ENCODE measurements at regions not wholly inside any gene's neighbourhood (a gene's known extent, or its start where the extent isn't known, plus 50 kb on each side); places are given as distances from the start of the nearest gene placed in this dataset.

GRCh38 chr4:35912174-35912573 is 332.1 kb downstream of the ARAP2 start:
- no peak overlapping the region for H2BK12ac ChIP-seq (ENCODE audit: low read depth, low read length)
- H4K8ac ChIP-seq (ENCODE audit: extremely low read depth, insufficient read depth, low read length) = no peak overlapping the region
- no peak overlapping the region for H3K18ac ChIP-seq (ENCODE audit: extremely low read depth, low read length)
- no peaks in the 10 kb centered on the region for H4K20me1 ChIP-seq (replicated peaks in 1 of 2; ENCODE audit: control insufficient read depth in 1 of 2, insufficient read depth in 2 of 2, low read length in 2 of 2)
- no peak overlapping the region for H3K4me3 ChIP-seq (ENCODE audit: extremely low read depth in 1 of 4, insufficient read depth in 2 of 4, low read depth in 3 of 4, low read length in 4 of 4)
- H3K9me3 ChIP-seq (ENCODE audit: insufficient read depth in 2 of 2, low read depth in 1 of 2, low read length in 1 of 2) = no peaks in the 10 kb centered on the region; a peak in 1 of 4 replicates
- no peak overlapping the region for H4K91ac ChIP-seq (replicated peaks; ENCODE audit: insufficient read length, low read length)
- no peaks in the 10 kb centered on the region for H3K4me1 ChIP-seq (replicated peaks in 1 of 4; ENCODE audit: control insufficient read depth in 3 of 4, insufficient read depth in 4 of 4, low read length in 3 of 4)
- no peak overlapping the region for H3K56ac ChIP-seq (replicated peaks; ENCODE audit: insufficient read length, low read depth, low read length)
- no peaks in the 10 kb centered on the region for H3K23me2 ChIP-seq (ENCODE audit: low read depth, low read length)
- TF ChIP-seq ASH2L (IDR thresholded peaks at IDR 0.05; ENCODE audit: low read length) = no peak
- no peak for TF ChIP-seq HDAC6 (IDR thresholded peaks at IDR 0.05; ENCODE audit: low read depth, low read length)
- TF ChIP-seq BCL11A (IDR thresholded peaks at IDR 0.05; ENCODE audit: low read depth in 2 of 2, low read length in 2 of 2) = no peak
- no peak for TF ChIP-seq EZH2 (IDR thresholded peaks at IDR 0.05; ENCODE audit: low read depth, low read length, severe bottlenecking)
- no peak for TF ChIP-seq RBBP5 (IDR thresholded peaks at IDR 0.05; ENCODE audit: borderline replicate concordance, low read depth, low read length)
- no peak for TF ChIP-seq SIN3A (conservative IDR thresholded peaks at IDR 0.05 in 1 of 2, IDR thresholded peaks at IDR 0.05 in 1 of 2; ENCODE audit: low read depth in 1 of 2, low read length in 2 of 2)
- no peak for TF ChIP-seq RFX5 (IDR thresholded peaks at IDR 0.05; ENCODE audit: borderline replicate concordance, low read depth, low read length)
- TF ChIP-seq CHD2 (IDR thresholded peaks at IDR 0.05; ENCODE audit: low read length) = no peak
- no peak for TF ChIP-seq TAF7 (optimal IDR thresholded peaks at IDR 0.05; ENCODE audit: borderline replicate concordance, low read depth, low read length)
- TF ChIP-seq EP300 (IDR thresholded peaks at IDR 0.05; ENCODE audit: borderline replicate concordance in 1 of 2, low read depth in 2 of 2, low read length in 2 of 2) = no peak
- no peak for TF ChIP-seq SP1 (IDR thresholded peaks at IDR 0.05; ENCODE audit: low read depth, low read length)
- no peak overlapping the region for H3K27ac ChIP-seq (ENCODE audit: low read depth, low read length)
- H3K9ac ChIP-seq (replicated peaks in 1 of 4; ENCODE audit: extremely low read depth in 1 of 4, low read depth in 3 of 4, low read length in 3 of 4) = no peak overlapping the region
- no peak overlapping the region for H2AK5ac ChIP-seq (ENCODE audit: low read depth, low read length)
- no peak overlapping the region for H2BK120ac ChIP-seq (replicated peaks; ENCODE audit: low read depth, low read length)
- no peak overlapping the region for H3K23ac ChIP-seq (ENCODE audit: insufficient read length)
- FAIRE-seq = no peak
- no peaks in the 10 kb centered on the region for H3K79me2 ChIP-seq (ENCODE audit: control insufficient read depth in 1 of 2, insufficient read depth in 2 of 2, low read length in 2 of 2)
- H4K5ac ChIP-seq (ENCODE audit: insufficient read length, low read depth, low read length) = no peak overlapping the region
- no peak overlapping the region for H3K4me2 ChIP-seq (ENCODE audit: insufficient read depth in 1 of 2, low read depth in 2 of 2, low read length in 2 of 2)
- DNase-seq (ENCODE audit: low read depth in 1 of 2, low spot score in 2 of 2) = no peak
- ChIA-PET POLR2A (ENCODE audit: partially characterized antibody) (no interaction called here), CTCF (ENCODE audit: partially characterized antibody) (interaction anchor here (0.6 kb wide), 1 partner anchor 24 kb away, joined by 4 read pairs; no protein-coding TSS in a partner anchor)
- no peaks in the 10 kb centered on the region for H3K36me3 ChIP-seq (ENCODE audit: control insufficient read depth in 2 of 4, insufficient read depth in 4 of 4, low read length in 3 of 4)
- no peak overlapping the region for H2BK20ac ChIP-seq (ENCODE audit: low read length)
- H3K4ac ChIP-seq (replicated peaks; ENCODE audit: insufficient read length, low read depth, low read length) = no peak overlapping the region
- H2AFZ ChIP-seq (ENCODE audit: low read length) = no peak overlapping the region
- no peaks in the 10 kb centered on the region for H3K79me1 ChIP-seq (ENCODE audit: low read depth, low read length)
- H3K14ac ChIP-seq (ENCODE audit: insufficient read length) = no peak overlapping the region
- H2BK5ac ChIP-seq (ENCODE audit: low read depth, low read length) = no peak overlapping the region
- 87% methylated on average over 2 of the region's 2 CpGs; no CpG with 5 or more reads in 1 of the 2 experiments for WGBS, 2 experiments (ENCODE audit: extremely low coverage in 1 of 2, insufficient coverage in 1 of 2, insufficient read length in 1 of 2, insufficient replicate concordance in 2 of 2, low coverage in 1 of 2, low lambda C conversion rate in 2 of 2, missing lambda C conversion rate in 1 of 2)
- no peak overlapping the region for H2BK15ac ChIP-seq (ENCODE audit: low read length)
- H3K27me3 ChIP-seq (replicated peaks in 1 of 4; ENCODE audit: control insufficient read depth in 3 of 4, extremely low read depth in 1 of 4, insufficient read depth in 3 of 4, low read length in 3 of 4) = no peaks in the 10 kb centered on the region
